Activated T-cell treated with anti-CD3 and anti-CD28 coated beads, Interleukin-2, amount 50 U/mL, for 48 hours (primary cell): ENCODE measurements at regions not wholly inside any gene's neighbourhood (a gene's known extent, or its start where the extent isn't known, plus 50 kb on each side); places are given as distances from the start of the nearest gene placed in this dataset.
"Not testable (repeated sequence)": the region's sequence is repeated elsewhere in the genome, so short reads cannot be mapped to it uniquely, and the experiment has no call there.

Experiments used
- DNase-seq, 2 experiments: peaks; one replicate each; pipeline ENCODE4 v3.0.0-alpha.2; 2020

GRCh38 chr11:69205743-69206612 is 50.2 kb downstream of the SMIM38 start:
- no peak for DNase-seq

- not testable (repeated sequence) for DNase-seq
These were observed 50.9 kb downstream of the SMIM38 start for GRCh38 chr11:69206613-69206965.

GRCh38 chr11:69207165-69207889 is 51.6 kb downstream of the SMIM38 start:
- DNase-seq = no peak

- no peak for DNase-seq
These were observed 52.7 kb downstream of the SMIM38 start for GRCh38 chr11:69208190-69209037.

GRCh38 chr11:69209038-69209350 is 53.3 kb downstream of the SMIM38 start:
- DNase-seq = no peak

- DNase-seq = no peak
These were observed 53.9 kb downstream of the SMIM38 start for GRCh38 chr11:69209421-69210309.

- DNase-seq = peak; percentile 23 to 38
These were observed 54.7 kb downstream of the SMIM38 start for GRCh38 chr11:69210310-69211035.

GRCh38 chr11:69211540-69211919 is 55.8 kb downstream of the SMIM38 start:
- no peak for DNase-seq

GRCh38 chr11:69211920-69212797 is 56.4 kb downstream of the SMIM38 start:
- DNase-seq = no peak

- DNase-seq = no peak
These were observed 57.0 kb downstream of the SMIM38 start for GRCh38 chr11:69212798-69213110.

- peak; percentile 36 to 45 for DNase-seq
These were observed 57.6 kb downstream of the SMIM38 start for GRCh38 chr11:69213316-69213715.

GRCh38 chr11:69213964-69214363 is 58.2 kb downstream of the SMIM38 start:
- no peak for DNase-seq

GRCh38 chr11:69215216-69215615 is 59.5 kb downstream of the SMIM38 start:
- no peak for DNase-seq

GRCh38 chr11:69215784-69216415 is 60.2 kb downstream of the SMIM38 start:
- no peak for DNase-seq

GRCh38 chr11:69216647-69217051 is 60.9 kb downstream of the SMIM38 start:
- no peak for DNase-seq

GRCh38 chr11:69217276-69218105 is 61.8 kb downstream of the SMIM38 start:
- no peak for DNase-seq

- DNase-seq = no peak
These were observed 62.5 kb downstream of the SMIM38 start for GRCh38 chr11:69218271-69218682.

- DNase-seq = no peak
These were observed 63.4 kb downstream of the SMIM38 start for GRCh38 chr11:69218946-69219720.

GRCh38 chr11:69219991-69220390 is 64.3 kb downstream of the SMIM38 start:
- DNase-seq = no peak
